Naive thymus-derived CD4-positive, alpha-beta T cell (primary cell): ENCODE measurements at regions not wholly inside any gene's neighbourhood (a gene's known extent, or its start where the extent isn't known, plus 50 kb on each side); places are given as distances from the start of the nearest gene placed in this dataset.

ENCODE experiments used
- ATAC-seq: fragments of 150-1000 bp; cut with Tn5 transposase; 2 replicates; pipeline ENCODE4 v1.10.0; 2021; ENCODE audit warnings: mild to moderate bottlenecking, moderate library complexity
- CTCF ChIA-PET: fragments of 350-600 bp; sonication (Branson Sonifier 250); formaldehyde crosslinking; loops from one replicate; lab custom pipeline; 2021; ENCODE audit warnings: antibody characterized with exemption; lab: Charles Lee
- POLR2A ChIA-PET: fragments of 350-600 bp; sonication (Branson Sonifier 250); formaldehyde crosslinking; loops from one replicate; lab custom pipeline; 2021; ENCODE audit warnings: antibody characterized with exemption, inconsistent platforms; lab: Charles Lee
- DNase-seq, 9 donors: peaks; one replicate each; pipeline versions ENCODE4 v3.0.0 to v3.0.0-alpha.2; 2020 to 2022; ENCODE audit warnings: mixed read lengths in 1 of 9
- H3K27ac ChIP-seq: one replicate; pipeline ENCODE4 v1.7.0; 2013; ENCODE audit warnings: mild to moderate bottlenecking, low read depth, low read length, moderate library complexity
- H3K27me3 ChIP-seq, 2 donors: one replicate each; pipeline ENCODE4 v1.7.0; 2013; ENCODE audit warnings: low read length in 2 of 2, mild to moderate bottlenecking in 2 of 2, moderate library complexity in 2 of 2; ENCODE audit not compliant: control insufficient read depth in 2 of 2, insufficient read depth in 2 of 2
- H3K36me3 ChIP-seq, 3 experiments: 1 replicate in 2 of 3; 2 replicates in 1 of 3; pipeline ENCODE4 v1.7.0; 2013; ENCODE audit warnings: low read length in 3 of 3, mild to moderate bottlenecking in 3 of 3, moderate library complexity in 1 of 3; ENCODE audit not compliant: insufficient read depth in 3 of 3, control insufficient read depth in 2 of 3
- H3K4me1 ChIP-seq, 2 donors: one replicate each; pipeline ENCODE4 v1.7.0; 2013; ENCODE audit warnings: low read length in 2 of 2, mild to moderate bottlenecking in 2 of 2, moderate library complexity in 1 of 2; ENCODE audit not compliant: control insufficient read depth in 2 of 2, insufficient read depth in 2 of 2
- H3K4me3 ChIP-seq: 2 replicates; pipeline ENCODE4 v1.7.0; 2013; ENCODE audit warnings: mild to moderate bottlenecking, low read length
- H3K9me3 ChIP-seq, 3 experiments: 1 replicate in 2 of 3; 2 replicates in 1 of 3; pipeline ENCODE4 v1.7.0; 2013; ENCODE audit warnings: low read length in 3 of 3; ENCODE audit not compliant: control insufficient read depth in 2 of 3
- H3K27ac Mint-ChIP-seq, 9 donors: one replicate each; pipeline ENCODE4 v1.8.0; 2020 to 2022; ENCODE audit warnings: mixed read lengths in 9 of 9, mild to moderate bottlenecking in 8 of 9, moderate library complexity in 5 of 9, inconsistent platforms in 2 of 9
- H3K27me3 Mint-ChIP-seq, 5 donors: one replicate each; pipeline ENCODE4 v1.8.0; 2021 to 2022; ENCODE audit warnings: mixed read lengths in 5 of 5, mild to moderate bottlenecking in 1 of 5
- H3K36me3 Mint-ChIP-seq, 5 donors: one replicate each; pipeline ENCODE4 v1.8.0; 2020 to 2022; ENCODE audit warnings: mixed read lengths in 5 of 5, mild to moderate bottlenecking in 3 of 5, inconsistent platforms in 1 of 5
- H3K4me1 Mint-ChIP-seq, 7 donors: one replicate each; pipeline ENCODE4 v1.8.0; 2020 to 2022; ENCODE audit warnings: mixed read lengths in 7 of 7, mild to moderate bottlenecking in 3 of 7, inconsistent platforms in 1 of 7
- H3K4me3 Mint-ChIP-seq, 10 donors: one replicate each; pipeline ENCODE4 v1.8.0; 2020 to 2022; ENCODE audit warnings: mild to moderate bottlenecking in 10 of 10, mixed read lengths in 10 of 10, moderate library complexity in 6 of 10, inconsistent platforms in 2 of 10
- H3K9me3 Mint-ChIP-seq, 11 donors: one replicate each; pipeline ENCODE4 v1.8.0; 2020 to 2022; ENCODE audit warnings: mixed read lengths in 11 of 11, mild to moderate bottlenecking in 4 of 11, inconsistent platforms in 1 of 11, moderate library complexity in 1 of 11
- intact Hi-C, 2 donors: fragments of 100-400 bp; cut with micrococcal nuclease; formaldehyde crosslinking; loops; one replicate each; pipeline ENCODE4 v1.15.1; 2023

DNA sequence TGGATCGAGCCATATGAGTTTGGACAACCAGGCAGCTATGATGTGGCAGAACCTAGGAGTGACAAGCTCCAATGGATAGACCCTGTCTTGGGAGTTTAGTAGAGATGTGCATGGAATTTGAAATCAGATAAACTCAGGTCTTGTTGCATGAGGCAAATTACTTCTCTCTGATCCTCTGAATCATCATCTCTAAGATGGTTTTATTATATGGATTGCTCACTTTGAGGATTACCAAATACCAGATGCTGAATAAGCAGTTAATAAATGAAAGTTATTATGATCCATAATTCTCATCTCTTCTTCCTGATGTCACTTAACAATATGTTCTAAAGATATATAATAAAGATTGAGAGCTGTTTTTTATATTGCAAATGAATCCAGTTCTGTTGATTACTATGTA is 622.2 kb downstream of the NTRK3 start:
- Mint-ChIP-seq H3K27me3 (no peaks in the 10 kb centered on the region), H3K4me3 (no peak overlapping the region), H3K27ac (no peak overlapping the region), H3K4me1 (no peaks in the 10 kb centered on the region), H3K9me3 (peaks cover 0 to 9% (median 0%) of the 10 kb centered on the region in 11 donors), H3K36me3 (no peaks in the 10 kb centered on the region)
- ChIA-PET CTCF (interaction anchor here (0.9 kb wide), 1 partner anchor 14 kb away, joined by 3 read pairs; no protein-coding TSS in a partner anchor), POLR2A (no interaction called here)
- Histone ChIP-seq H3K36me3 (no peaks in the 10 kb centered on the region), H3K4me1 (no peaks in the 10 kb centered on the region), H3K27me3 (no peaks in the 10 kb centered on the region), H3K9me3 (no peaks in the 10 kb centered on the region), H3K4me3 (no peak overlapping the region), H3K27ac (no peak overlapping the region)
- intact Hi-C loops, result no loop called here
- no peak for DNase-seq
- ATAC-seq, result no peak

DNA sequence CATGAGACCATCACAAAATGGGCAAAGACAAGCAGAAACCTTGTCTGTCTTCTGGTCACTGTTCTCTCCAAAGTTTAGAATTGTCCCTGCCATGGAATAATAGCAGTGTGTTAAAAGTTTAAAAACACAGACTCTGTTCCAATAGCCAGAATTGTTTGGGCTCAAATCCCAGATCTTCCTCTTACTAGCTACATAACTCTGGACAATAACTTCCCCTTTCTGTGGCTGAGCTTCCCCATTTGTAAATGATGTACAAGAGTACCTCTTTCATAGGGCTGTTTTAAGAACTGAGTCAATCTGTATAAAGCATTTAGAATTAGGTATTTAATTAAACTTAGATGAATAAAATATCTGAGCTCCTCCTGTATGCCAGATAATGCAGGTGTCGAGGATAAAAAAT is 623.0 kb downstream of the NTRK3 start:
- no peak for DNase-seq
- intact Hi-C loops, result no loop called here
- H3K4me3 ChIP-seq, result no peak overlapping the region
- H3K9me3 Mint-ChIP-seq, result peaks cover 0 to 9% (median 0%) of the 10 kb centered on the region in 11 donors
- H3K36me3 Mint-ChIP-seq, result no peaks in the 10 kb centered on the region
- H3K27me3 Mint-ChIP-seq, result no peaks in the 10 kb centered on the region
- H3K4me1 ChIP-seq, result no peaks in the 10 kb centered on the region
- H3K36me3 ChIP-seq, result no peaks in the 10 kb centered on the region
- no peak overlapping the region for H3K27ac Mint-ChIP-seq
- no peaks in the 10 kb centered on the region for H3K4me1 Mint-ChIP-seq
- H3K27me3 ChIP-seq, result no peaks in the 10 kb centered on the region
- H3K27ac ChIP-seq, result no peak overlapping the region
- peak; percentile 45 for ATAC-seq
- ChIA-PET CTCF (no interaction called here), POLR2A (no interaction called here)
- no peak overlapping the region for H3K4me3 Mint-ChIP-seq
- no peaks in the 10 kb centered on the region for H3K9me3 ChIP-seq

DNA sequence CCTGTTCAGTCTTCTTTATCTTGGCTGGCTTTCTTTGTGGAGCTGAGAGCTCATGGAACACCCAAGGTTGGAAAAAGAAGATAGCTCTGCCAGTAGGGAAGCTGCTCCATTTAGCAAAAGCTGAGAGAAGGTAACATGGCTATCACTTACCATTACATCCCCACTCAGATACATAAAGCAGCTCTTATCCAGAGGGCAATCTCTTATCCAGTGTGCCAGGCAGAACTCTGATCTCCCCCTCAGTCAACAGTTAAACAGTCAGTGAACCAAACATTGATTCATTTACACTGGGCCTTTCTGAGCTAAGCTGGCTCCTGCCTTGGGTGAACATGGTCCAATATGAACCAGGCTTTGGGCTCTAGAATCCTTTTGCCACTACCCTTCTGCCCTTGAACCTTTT is 624.2 kb downstream of the NTRK3 start:
- no peaks in the 10 kb centered on the region for H3K36me3 Mint-ChIP-seq
- ChIA-PET CTCF (no interaction called here), POLR2A (no interaction called here)
- ATAC-seq (no peak), DNase-seq (no peak)
- Histone ChIP-seq H3K9me3 (no peaks in the 10 kb centered on the region), H3K27me3 (no peaks in the 10 kb centered on the region), H3K27ac (no peak overlapping the region), H3K4me1 (no peaks in the 10 kb centered on the region), H3K4me3 (no peak overlapping the region), H3K36me3 (no peaks in the 10 kb centered on the region)
- intact Hi-C loops, result no loop called here
- H3K27me3 Mint-ChIP-seq, result no peaks in the 10 kb centered on the region
- peaks cover 0 to 5% (median 0%) of the 10 kb centered on the region in 11 donors for H3K9me3 Mint-ChIP-seq
- H3K4me3 Mint-ChIP-seq, result no peak overlapping the region
- no peak overlapping the region for H3K27ac Mint-ChIP-seq
- H3K4me1 Mint-ChIP-seq, result no peaks in the 10 kb centered on the region

DNA sequence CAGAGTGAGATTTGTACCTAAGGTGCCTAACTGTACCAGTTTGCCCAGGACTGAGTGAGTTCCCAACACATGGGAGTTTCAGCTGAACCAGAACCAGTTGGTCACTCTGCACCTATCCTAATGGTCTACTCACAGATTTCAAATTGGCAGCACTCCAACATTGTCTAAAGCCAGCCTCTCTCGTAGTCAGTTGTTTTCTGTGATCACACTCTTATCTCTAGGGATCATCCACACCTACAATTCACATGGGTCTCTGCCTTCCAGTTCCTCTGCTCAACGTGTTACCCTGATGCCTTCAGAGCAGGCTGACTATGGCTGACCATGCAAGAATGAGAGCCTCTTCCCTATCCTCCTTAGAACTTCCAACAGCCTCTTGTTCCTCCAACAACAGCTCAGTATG is 624.8 kb downstream of the NTRK3 start:
- CTCF ChIA-PET, result no interaction called here

DNA sequence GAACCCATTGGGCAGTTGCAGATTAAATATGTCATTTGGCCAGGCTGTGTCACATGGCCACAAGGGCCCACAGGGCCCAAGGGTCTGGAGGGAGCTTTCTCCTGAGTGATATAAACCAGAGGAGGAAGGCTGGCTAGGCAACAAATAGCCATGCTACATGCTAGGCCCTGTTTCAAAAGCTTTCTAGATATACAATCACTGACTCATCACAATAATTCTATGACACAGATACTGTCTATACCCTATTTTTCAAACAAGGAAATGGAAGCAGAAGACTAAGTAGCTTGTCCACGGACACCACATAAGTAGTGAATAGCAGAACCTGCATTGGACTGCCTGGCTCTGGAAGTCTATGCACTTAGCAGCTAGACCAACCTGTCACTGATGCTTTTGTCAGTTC is 625.4 kb downstream of the NTRK3 start:
- no peak overlapping the region for H3K27ac Mint-ChIP-seq
- POLR2A ChIA-PET, result no interaction called here
- H3K4me1 Mint-ChIP-seq, result no peaks in the 10 kb centered on the region
- H3K4me1 ChIP-seq, result no peaks in the 10 kb centered on the region
- CTCF ChIA-PET, result no interaction called here
- no peaks in the 10 kb centered on the region for H3K9me3 ChIP-seq
- H3K4me3 ChIP-seq, result no peak overlapping the region
- H3K36me3 ChIP-seq, result no peaks in the 10 kb centered on the region
- no peak overlapping the region for H3K27ac ChIP-seq
- no peaks in the 10 kb centered on the region for H3K27me3 ChIP-seq
- no peak overlapping the region for H3K4me3 Mint-ChIP-seq
- no peak for ATAC-seq
- H3K36me3 Mint-ChIP-seq, result no peaks in the 10 kb centered on the region
- intact Hi-C loops, result no loop called here
- H3K27me3 Mint-ChIP-seq, result peaks cover 0 to 2% (median 0%) of the 10 kb centered on the region in 5 donors
- peaks cover 0 to 5% (median 0%) of the 10 kb centered on the region in 11 donors for H3K9me3 Mint-ChIP-seq
- no peak for DNase-seq

More for the DNA sequence above, 624.8 kb downstream of the NTRK3 start:
- Mint-ChIP-seq H3K36me3 (no peaks in the 10 kb centered on the region), H3K27me3 (no peaks in the 10 kb centered on the region), H3K4me1 (no peaks in the 10 kb centered on the region), H3K9me3 (peaks cover 0 to 5% (median 0%) of the 10 kb centered on the region in 11 donors), H3K27ac (no peak overlapping the region), H3K4me3 (no peak overlapping the region)
- POLR2A ChIA-PET, result no interaction called here
- Histone ChIP-seq H3K27me3 (no peaks in the 10 kb centered on the region), H3K36me3 (no peaks in the 10 kb centered on the region), H3K9me3 (no peaks in the 10 kb centered on the region), H3K27ac (no peak overlapping the region), H3K4me1 (no peaks in the 10 kb centered on the region), H3K4me3 (no peak overlapping the region)
- intact Hi-C loops, result no loop called here
- DNase-seq, result no peak
- ATAC-seq, result no peak

DNA sequence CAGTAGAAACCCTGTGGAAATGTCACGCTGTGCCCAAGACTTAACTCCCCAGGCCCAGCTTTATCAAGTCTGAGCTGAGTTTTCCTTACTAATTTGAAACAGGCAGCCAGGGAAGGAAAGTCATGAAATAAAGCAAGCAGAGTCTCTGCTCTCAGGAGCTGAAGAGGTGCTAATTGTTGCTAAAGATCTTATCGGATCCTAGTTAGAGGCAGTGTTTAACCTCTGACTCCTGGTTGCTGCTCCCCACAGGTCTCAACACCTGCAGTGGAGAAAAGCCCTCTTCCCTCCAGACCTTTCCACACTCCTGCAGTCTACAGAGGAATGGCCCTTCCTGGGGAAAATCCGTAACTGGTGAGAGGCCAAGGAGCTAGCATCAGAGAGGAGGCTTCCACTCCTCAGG is 628.2 kb downstream of the NTRK3 start:
- POLR2A ChIA-PET, result no interaction called here
- Mint-ChIP-seq H3K4me1 (no peaks in the 10 kb centered on the region), H3K4me3 (no peak overlapping the region), H3K27me3 (peaks cover 0 to 3% (median 0%) of the 10 kb centered on the region in 5 donors), H3K9me3 (peaks cover 0 to 5% (median 0%) of the 10 kb centered on the region in 11 donors), H3K27ac (no peak overlapping the region), H3K36me3 (no peaks in the 10 kb centered on the region)
- Histone ChIP-seq H3K27ac (no peak overlapping the region), H3K4me3 (no peak overlapping the region), H3K9me3 (no peaks in the 10 kb centered on the region), H3K4me1 (no peaks in the 10 kb centered on the region), H3K27me3 (no peaks in the 10 kb centered on the region), H3K36me3 (no peaks in the 10 kb centered on the region)
- DNase-seq (no peak), ATAC-seq (no peak)
- CTCF ChIA-PET, result no interaction called here
- intact Hi-C loops, result no loop called here

DNA sequence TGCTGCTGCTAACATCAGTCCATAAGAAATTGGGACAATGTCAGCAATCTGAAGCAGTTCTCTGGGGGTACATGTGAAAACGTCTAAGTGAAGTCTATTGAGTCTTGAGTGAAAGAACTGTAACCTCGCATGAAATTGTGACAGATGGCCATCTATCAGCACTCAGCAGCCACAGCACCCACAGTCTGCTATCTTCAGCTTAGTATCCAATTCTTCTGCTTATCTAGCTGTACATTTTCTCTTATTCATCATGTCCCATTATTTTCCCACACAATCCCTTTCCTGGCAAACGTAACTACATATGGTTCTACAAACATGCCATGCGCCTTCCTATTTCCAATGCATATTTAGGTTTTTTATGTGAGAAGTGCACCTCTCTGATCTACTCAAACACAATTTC is 629.7 kb downstream of the NTRK3 start:
- H3K9me3 ChIP-seq, result no peaks in the 10 kb centered on the region
- Mint-ChIP-seq H3K36me3 (peaks cover 0 to 4% (median 0%) of the 10 kb centered on the region in 5 donors), H3K9me3 (peaks cover under 1 to 10% (median 4%) of the 10 kb centered on the region in 11 donors), H3K4me3 (no peak overlapping the region), H3K4me1 (no peaks in the 10 kb centered on the region), H3K27me3 (peaks cover 0 to 3% (median 0%) of the 10 kb centered on the region in 5 donors), H3K27ac (no peak overlapping the region)
- H3K27me3 ChIP-seq, result no peaks in the 10 kb centered on the region
- ChIA-PET CTCF (no interaction called here), POLR2A (no interaction called here)
- ATAC-seq (no peak), DNase-seq (no peak)
- H3K4me3 ChIP-seq, result no peak overlapping the region
- no peaks in the 10 kb centered on the region for H3K36me3 ChIP-seq
- no peak overlapping the region for H3K27ac ChIP-seq
- intact Hi-C loops, result no loop called here
- H3K4me1 ChIP-seq, result no peaks in the 10 kb centered on the region
